Aorta (tissue), 5 donors: ENCODE measurements at regions not wholly inside any gene's neighbourhood (a gene's known extent, or its start where the extent isn't known, plus 50 kb on each side); places are given as distances from the start of the nearest gene placed in this dataset.

Experiments
- ATAC-seq: fragments of 200-7000 bp; cut with Tn5 transposase; one replicate; pipeline ENCODE4 v1.9.1; 2022; ENCODE audit warnings: moderate library complexity; ENCODE audit not compliant: low FRiP score
- DNase-seq, 2 donors: peaks; one replicate each; pipeline ENCODE4 v3.0.0-alpha.2; 2020
- H3K27ac ChIP-seq, 2 donors: one replicate each; pipeline ENCODE4 v1.5.1; 2013; ENCODE audit warnings: low read length in 2 of 2, mild to moderate bottlenecking in 2 of 2, moderate library complexity in 2 of 2, control low read depth in 1 of 2, inconsistent platforms in 1 of 2, low read depth in 1 of 2
- H3K27me3 ChIP-seq, 2 donors: one replicate each; pipeline ENCODE4 v1.6.1; 2013; ENCODE audit warnings: control low read depth in 1 of 2, low read length in 1 of 2, mild to moderate bottlenecking in 1 of 2, moderate library complexity in 1 of 2; ENCODE audit not compliant: insufficient read depth in 2 of 2, control insufficient read depth in 1 of 2
- H3K36me3 ChIP-seq, 2 donors: one replicate each; pipeline ENCODE4 v1.6.1; 2013; ENCODE audit warnings: control low read depth in 1 of 2, low read length in 1 of 2, mild to moderate bottlenecking in 1 of 2; ENCODE audit not compliant: insufficient read depth in 2 of 2, control insufficient read depth in 1 of 2
- H3K4me1 ChIP-seq, 2 donors: one replicate each; pipeline ENCODE4 v1.6.1; 2013; ENCODE audit warnings: low read length in 2 of 2, control low read depth in 1 of 2, mild to moderate bottlenecking in 1 of 2, moderate library complexity in 1 of 2; ENCODE audit not compliant: insufficient read depth in 2 of 2, control insufficient read depth in 1 of 2
- H3K4me3 ChIP-seq, 2 donors: one replicate each; pipeline ENCODE4 v1.5.1; 2013; ENCODE audit warnings: low read length in 2 of 2, control low read depth in 1 of 2, mild to moderate bottlenecking in 1 of 2
- H3K9me3 ChIP-seq: one replicate; pipeline ENCODE4 v1.6.1; 2013; ENCODE audit warnings: mild to moderate bottlenecking, low read length; ENCODE audit not compliant: control insufficient read depth
- WGBS, 2 donors: extraction: QIAGEN DNeasy Blood & Tissue Kit; methylation state at CpG; one replicate each; pipeline ENCODE4 v1.1.7; 2013; 5-methylcytosine and 5-hydroxymethylcytosine counted together
- intact Hi-C, 2 donors: fragments of 100-400 bp; cut with DNase I; formaldehyde crosslinking; loops; one replicate each; pipeline versions ENCODE4 v1.14.2 to v1.15.0; 2022
- donor health status: healthy with polysubstance abuse.
- donor health status: Bipolar disorder and iron deficiency.
- donor health status: DM: no; HTN: no; CAD: no.
- donor health status: DM: no; HTN: no; CAD: no.
- donor health status: DM: yes; HTN: yes; CAD: no.

- DNase-seq (no peak), ATAC-seq (no peak)
- H3K4me1 ChIP-seq = no peaks in the 10 kb centered on the region
- H3K4me3 ChIP-seq = no peak overlapping the region
- H3K27me3 ChIP-seq = no peaks in the 10 kb centered on the region
- H3K36me3 ChIP-seq = no peaks in the 10 kb centered on the region
- no peak overlapping the region for H3K27ac ChIP-seq
- H3K9me3 ChIP-seq = peaks cover 2% of the 10 kb centered on the region
- intact Hi-C loops = no loop called here
Measured at GRCh38 chr11:39011797-39012196, 2413.8 kb upstream of the RAG2 start.

DNA sequence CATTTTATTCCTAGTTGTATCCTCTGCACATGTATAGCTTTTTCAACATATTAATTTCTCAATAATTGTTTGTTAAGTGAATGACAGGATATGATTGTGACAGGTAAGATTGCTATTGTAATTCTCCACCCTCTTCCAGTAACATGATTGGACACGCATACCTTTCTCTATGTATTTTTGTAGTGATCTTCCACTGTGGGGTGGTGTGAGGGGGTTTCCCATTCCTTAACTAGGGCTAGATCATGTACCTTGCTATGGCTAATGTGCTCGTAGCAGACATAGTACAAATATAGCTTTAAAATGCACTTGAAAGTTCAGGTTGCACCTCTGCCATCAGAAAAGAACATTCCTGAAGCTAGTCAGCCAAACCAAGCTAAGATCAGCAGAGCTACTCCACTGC, 2392.8 kb upstream of the RAG2 start:
- WGBS, 2 donors = 66 to 72% methylated on average over 2 of the region's 2 CpGs
- H3K4me3 ChIP-seq = no peak overlapping the region
- DNase-seq (no peak), ATAC-seq (no peak)
- intact Hi-C loops = no loop called here
- H3K9me3 ChIP-seq = no peaks in the 10 kb centered on the region
- no peaks in the 10 kb centered on the region for H3K27me3 ChIP-seq
- H3K27ac ChIP-seq = no peak overlapping the region
- no peaks in the 10 kb centered on the region for H3K36me3 ChIP-seq
- no peaks in the 10 kb centered on the region for H3K4me1 ChIP-seq

DNA sequence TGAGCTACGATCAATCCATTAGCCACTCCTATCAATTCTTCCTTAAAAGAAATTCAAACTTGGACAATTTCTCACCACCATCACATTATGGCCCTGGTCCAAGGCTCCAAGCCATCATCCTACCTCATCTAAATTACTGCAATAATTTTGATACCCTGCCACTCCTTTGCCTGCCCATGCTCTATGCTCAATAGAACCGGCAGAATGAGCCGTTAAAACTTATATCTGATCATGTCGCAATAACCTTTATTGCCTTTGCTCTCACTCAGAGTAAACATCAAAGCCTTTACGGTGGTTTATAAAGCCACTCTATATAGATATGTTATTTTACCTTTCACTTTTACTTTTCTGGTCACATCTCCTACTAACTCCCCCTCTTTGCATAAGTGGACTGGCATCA, 2392.1 kb upstream of the RAG2 start:
- H3K4me3 ChIP-seq = no peak overlapping the region
- no peak overlapping the region for H3K27ac ChIP-seq
- no peaks in the 10 kb centered on the region for H3K36me3 ChIP-seq
- ATAC-seq (no peak), DNase-seq (no peak)
- H3K27me3 ChIP-seq = no peaks in the 10 kb centered on the region
- WGBS, 2 donors = 73% methylated on average over 5 of the region's 5 CpGs
- H3K9me3 ChIP-seq = no peaks in the 10 kb centered on the region
- H3K4me1 ChIP-seq = no peaks in the 10 kb centered on the region
- intact Hi-C loops = no loop called here

GRCh38 chr11:38988908-38989307, 2390.9 kb upstream of the RAG2 start:
- ATAC-seq (no peak), DNase-seq (no peak)
- no peaks in the 10 kb centered on the region for H3K9me3 ChIP-seq
- no peaks in the 10 kb centered on the region for H3K36me3 ChIP-seq
- 59 to 82% methylated on average over 4 of the region's 4 CpGs for WGBS, 2 donors
- H3K27me3 ChIP-seq = no peaks in the 10 kb centered on the region
- intact Hi-C loops = no loop called here
- H3K27ac ChIP-seq = no peak overlapping the region
- no peak overlapping the region for H3K4me3 ChIP-seq
- H3K4me1 ChIP-seq = no peaks in the 10 kb centered on the region

DNA sequence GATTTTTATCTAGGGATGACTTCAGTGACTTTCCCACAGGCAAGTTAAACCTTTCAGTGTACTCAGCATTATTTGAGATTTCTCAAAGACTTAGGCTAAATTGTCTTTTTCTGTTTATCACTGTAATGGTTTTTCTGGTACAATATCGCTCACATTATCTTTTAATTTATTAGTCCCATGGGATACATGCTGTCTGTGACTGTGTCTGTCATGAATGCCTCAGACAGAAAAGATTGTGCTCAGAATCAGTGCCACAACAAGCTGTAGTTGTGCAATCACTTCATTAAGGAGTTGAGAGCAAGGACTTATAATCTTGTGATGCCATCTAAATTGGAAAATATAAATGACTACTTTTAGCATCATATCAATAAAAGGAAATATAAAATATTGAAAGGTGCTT, 2374.2 kb upstream of the RAG2 start:
- no peaks in the 10 kb centered on the region for H3K36me3 ChIP-seq
- H3K27ac ChIP-seq = no peak overlapping the region
- no peaks in the 10 kb centered on the region for H3K27me3 ChIP-seq
- H3K9me3 ChIP-seq = no peaks in the 10 kb centered on the region
- intact Hi-C loops = no loop called here
- WGBS, 2 donors = 39 to 55% methylated on average over 1 of the region's 1 CpG
- H3K4me1 ChIP-seq = no peaks in the 10 kb centered on the region
- ATAC-seq = no peak
- no peak overlapping the region for H3K4me3 ChIP-seq
- no peak for DNase-seq

DNA sequence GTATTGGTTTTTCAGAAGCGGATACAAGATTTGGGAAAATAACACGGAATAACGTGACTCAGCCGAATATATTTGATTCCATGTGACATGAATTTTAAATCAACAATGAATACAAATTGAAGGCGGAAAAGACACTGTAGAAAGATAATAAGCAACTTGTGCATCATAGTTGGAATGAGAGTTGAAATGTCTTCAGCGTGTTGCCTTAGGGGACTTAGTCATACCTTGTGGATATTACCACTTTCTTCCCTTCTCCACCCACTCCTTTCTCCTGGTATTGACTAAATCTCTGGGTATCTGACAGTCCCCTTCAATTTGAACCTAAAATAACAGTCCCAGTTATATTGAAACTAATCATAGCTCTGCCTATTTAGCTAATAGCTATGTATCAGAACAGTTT, 2373.1 kb upstream of the RAG2 start:
- Histone ChIP-seq H3K27ac (no peak overlapping the region), H3K9me3 (no peaks in the 10 kb centered on the region), H3K27me3 (no peaks in the 10 kb centered on the region), H3K36me3 (no peaks in the 10 kb centered on the region), H3K4me1 (no peaks in the 10 kb centered on the region), H3K4me3 (no peak overlapping the region)
- 80 to 93% methylated on average over 6 of the region's 6 CpGs for WGBS, 2 donors
- DNase-seq (no peak), ATAC-seq (no peak)
- intact Hi-C loops = no loop called here

- Histone ChIP-seq H3K27ac (no peak overlapping the region), H3K9me3 (no peaks in the 10 kb centered on the region), H3K36me3 (no peaks in the 10 kb centered on the region), H3K4me3 (no peak overlapping the region), H3K27me3 (no peaks in the 10 kb centered on the region), H3K4me1 (no peaks in the 10 kb centered on the region)
- no peak for DNase-seq
- intact Hi-C loops = no loop called here
- 0 to 2% methylated on average over 1 of the region's 1 CpG for WGBS, 2 donors
- no peak for ATAC-seq
Measured at GRCh38 chr11:38968951-38969350, 2370.9 kb upstream of the RAG2 start.

DNA sequence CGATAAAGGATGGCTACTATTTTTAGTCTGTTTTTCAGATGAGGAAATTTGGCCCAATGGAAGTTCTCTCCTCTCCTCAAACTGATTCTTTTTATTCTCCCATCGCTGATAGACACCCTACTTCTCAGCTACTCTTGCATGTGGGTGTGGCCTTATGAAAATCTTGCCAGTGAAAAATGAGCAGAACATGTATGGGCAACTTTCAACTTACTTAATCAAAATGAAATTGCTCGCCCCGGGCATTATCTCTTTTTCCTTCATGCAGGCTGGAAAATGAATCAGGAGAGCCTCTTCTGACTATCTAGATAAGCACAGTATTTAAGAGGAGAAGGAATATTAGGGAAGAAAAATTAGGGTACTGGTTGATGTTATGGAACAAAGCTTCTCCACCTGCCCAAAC, 2354.7 kb upstream of the RAG2 start:
- 74 to 79% methylated on average over 4 of the region's 4 CpGs for WGBS, 2 donors

DNA sequence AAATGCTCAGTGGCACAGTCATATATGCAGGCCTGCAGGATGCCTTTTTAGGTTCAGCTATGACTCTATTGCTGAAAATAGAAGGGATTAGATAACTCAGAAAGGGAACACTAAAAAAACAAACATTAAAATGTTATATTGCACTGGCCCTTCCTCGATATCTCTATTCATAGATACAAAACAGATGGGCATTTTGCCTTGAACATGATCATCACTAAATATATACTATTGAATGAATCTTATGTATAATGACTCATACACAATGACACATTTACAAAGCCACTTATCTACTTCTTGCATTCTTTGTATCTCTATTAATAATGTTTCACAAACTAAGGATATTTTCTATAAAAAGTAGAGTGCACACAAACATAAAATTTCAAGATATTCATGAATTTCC, 2352.8 kb upstream of the RAG2 start:
- intact Hi-C loops = no loop called here
- no peak overlapping the region for H3K27ac ChIP-seq

More for the DNA sequence above, 2354.7 kb upstream of the RAG2 start:
- Histone ChIP-seq H3K4me3 (no peak overlapping the region), H3K27ac (no peak overlapping the region), H3K9me3 (no peaks in the 10 kb centered on the region), H3K27me3 (no peaks in the 10 kb centered on the region), H3K36me3 (no peaks in the 10 kb centered on the region), H3K4me1 (no peaks in the 10 kb centered on the region)
- ATAC-seq = no peak
- no peak for DNase-seq
- intact Hi-C loops = no loop called here

More for the DNA sequence above, 2352.8 kb upstream of the RAG2 start:
- ATAC-seq (no peak), DNase-seq (no peak)
- no peaks in the 10 kb centered on the region for H3K27me3 ChIP-seq
- WGBS, 2 donors = 3 to 8% methylated on average over 1 of the region's 1 CpG
- H3K4me1 ChIP-seq = no peaks in the 10 kb centered on the region
- no peak overlapping the region for H3K4me3 ChIP-seq
- H3K36me3 ChIP-seq = no peaks in the 10 kb centered on the region
- no peaks in the 10 kb centered on the region for H3K9me3 ChIP-seq
